ENCODE measurements at regions not wholly inside any gene's neighbourhood (a gene's known extent, or its start where the extent isn't known, plus 50 kb on each side); places are given as distances from the start of the nearest gene placed in this dataset.

GRCh38 chr10:57224811-57225210 is 863.8 kb upstream of the ZWINT start:
- no peak for TF ChIP-seq CTCF (IDR thresholded peaks at IDR 0.05)
- H3K27me3 ChIP-seq = no peaks in the 10 kb centered on the region
- H3K9me3 ChIP-seq = no peaks in the 10 kb centered on the region
- intact Hi-C loops (cut with DNase I) = no loop called here
- H3K4me1 ChIP-seq = no peaks in the 10 kb centered on the region
- no peaks in the 10 kb centered on the region for H3K36me3 ChIP-seq
- no peak for DNase-seq
- no peak overlapping the region for H3K4me3 ChIP-seq
- no peak overlapping the region for H3K9ac ChIP-seq (ENCODE audit: low read depth in 2 of 2, low read length in 2 of 2)
- no peak overlapping the region for H3K27ac ChIP-seq

DNA sequence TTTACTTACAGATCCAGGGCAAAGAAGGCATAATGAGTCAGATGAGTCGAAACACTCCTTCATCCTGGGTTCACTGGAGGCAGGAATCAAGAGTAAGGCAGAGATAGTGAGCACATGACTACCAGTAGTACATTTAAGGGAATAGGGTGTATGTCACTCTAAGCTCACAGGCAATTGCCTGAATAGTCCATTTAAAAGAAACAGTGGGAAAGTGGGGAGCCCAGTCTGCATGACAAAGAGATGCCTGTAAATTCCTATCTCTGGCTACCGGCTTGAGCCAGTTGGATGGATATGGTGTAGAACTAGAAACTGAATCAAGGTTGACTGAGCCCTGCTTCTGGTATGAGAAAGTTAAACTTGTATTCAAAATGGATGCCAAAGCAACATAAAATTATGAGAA is 861.5 kb upstream of the ZWINT start:
- Histone ChIP-seq H3K27ac (no peak overlapping the region), H3K36me3 (no peaks in the 10 kb centered on the region), H3K9me3 (no peaks in the 10 kb centered on the region), H3K9ac (ENCODE audit: low read depth in 2 of 2, low read length in 2 of 2) (no peak overlapping the region), H3K27me3 (no peaks in the 10 kb centered on the region), H3K4me3 (no peak overlapping the region), H3K4me1 (no peaks in the 10 kb centered on the region)
- DNase-seq = no peak
- no peak for TF ChIP-seq CTCF (IDR thresholded peaks at IDR 0.05)
- intact Hi-C loops (cut with DNase I) = no loop called here

- no peaks in the 10 kb centered on the region for H3K4me1 ChIP-seq
- no peak for DNase-seq
- TF ChIP-seq CTCF (IDR thresholded peaks at IDR 0.05) = no peak
- H3K27me3 ChIP-seq = no peaks in the 10 kb centered on the region
- H3K36me3 ChIP-seq = no peaks in the 10 kb centered on the region
- H3K4me3 ChIP-seq = no peak overlapping the region
- H3K9ac ChIP-seq (ENCODE audit: low read depth in 2 of 2, low read length in 2 of 2) = no peak overlapping the region
- H3K9me3 ChIP-seq = no peaks in the 10 kb centered on the region
- intact Hi-C loops (cut with DNase I) = no loop called here
- no peak overlapping the region for H3K27ac ChIP-seq
These were observed 861.1 kb upstream of the ZWINT start for GRCh38 chr10:57222129-57222528.

DNA sequence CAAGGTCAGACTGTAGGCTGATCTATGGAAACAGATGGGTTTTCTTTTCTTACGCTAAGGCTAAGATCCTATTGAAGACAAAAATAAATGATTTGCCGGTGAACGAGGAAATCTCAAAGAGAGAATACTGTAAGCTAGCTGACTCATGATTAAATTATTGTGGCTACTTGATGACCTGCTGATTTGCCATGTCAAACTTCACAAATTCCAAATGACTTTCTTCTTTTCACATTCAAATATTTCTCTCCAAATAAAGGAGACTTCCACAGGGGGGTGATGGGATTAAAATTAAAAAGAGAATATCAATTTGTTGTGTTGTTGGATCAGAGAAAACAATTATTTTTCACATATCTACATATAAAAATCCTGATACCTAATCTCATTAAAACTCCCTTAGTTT is 860.6 kb upstream of the ZWINT start:
- DNase-seq = no peak
- Histone ChIP-seq H3K9ac (ENCODE audit: low read depth in 2 of 2, low read length in 2 of 2) (no peak overlapping the region), H3K9me3 (no peaks in the 10 kb centered on the region), H3K27me3 (no peaks in the 10 kb centered on the region), H3K4me1 (no peaks in the 10 kb centered on the region), H3K36me3 (no peaks in the 10 kb centered on the region), H3K4me3 (no peak overlapping the region), H3K27ac (no peak overlapping the region)
- intact Hi-C loops (cut with DNase I) = no loop called here
- no peak for TF ChIP-seq CTCF (IDR thresholded peaks at IDR 0.05)

DNA sequence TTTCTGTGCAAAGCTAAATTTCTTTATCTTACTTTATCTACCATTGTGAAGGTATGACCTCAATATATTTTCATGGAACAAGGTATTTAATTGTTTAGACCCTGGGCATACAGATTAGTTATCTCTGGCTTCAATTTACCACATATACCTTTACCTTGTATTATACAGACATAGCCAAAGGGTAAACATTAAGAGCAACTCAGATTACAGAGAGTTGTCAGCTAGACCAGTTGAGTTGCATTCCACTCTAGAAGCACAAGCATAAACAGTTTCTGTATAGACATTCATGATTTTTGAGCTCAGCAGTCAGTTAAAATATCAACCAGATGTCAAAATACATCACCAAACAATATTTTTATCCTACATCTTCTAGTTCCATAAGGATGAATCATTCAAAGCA is 857.3 kb upstream of the ZWINT start:
- no peaks in the 10 kb centered on the region for H3K9me3 ChIP-seq
- DNase-seq = no peak
- no peak for TF ChIP-seq CTCF (IDR thresholded peaks at IDR 0.05)
- no peak overlapping the region for H3K4me3 ChIP-seq
- no peaks in the 10 kb centered on the region for H3K27me3 ChIP-seq
- H3K9ac ChIP-seq (ENCODE audit: low read depth in 2 of 2, low read length in 2 of 2) = no peak overlapping the region
- H3K36me3 ChIP-seq = no peaks in the 10 kb centered on the region
- H3K27ac ChIP-seq = no peak overlapping the region
- no peaks in the 10 kb centered on the region for H3K4me1 ChIP-seq
- intact Hi-C loops (cut with DNase I) = no loop called here

DNA sequence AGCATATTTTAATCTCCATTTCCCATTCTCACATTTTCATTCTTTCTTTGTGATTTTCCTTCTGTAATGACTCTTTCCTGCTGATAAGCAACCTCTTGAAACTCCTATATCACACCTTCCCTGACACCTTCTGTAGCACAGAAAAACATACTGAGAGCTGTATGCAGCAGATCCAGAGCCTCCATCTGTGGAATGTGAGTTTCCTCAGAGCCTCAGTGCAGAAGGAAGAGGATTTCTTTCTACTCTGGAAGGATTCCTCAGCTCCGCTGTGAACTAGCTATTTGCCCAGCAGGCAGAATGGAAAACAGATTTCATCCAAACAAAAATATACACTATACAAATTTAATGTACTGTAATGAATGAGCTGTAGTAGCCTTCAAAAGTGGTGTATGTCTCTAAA is 841.3 kb upstream of the ZWINT start:
- H3K9me3 ChIP-seq = no peaks in the 10 kb centered on the region
- H3K36me3 ChIP-seq = no peaks in the 10 kb centered on the region
- H3K9ac ChIP-seq (ENCODE audit: low read depth in 2 of 2, low read length in 2 of 2) = no peak overlapping the region
- no peak overlapping the region for H3K27ac ChIP-seq
- H3K27me3 ChIP-seq = no peaks in the 10 kb centered on the region
- H3K4me1 ChIP-seq = no peaks in the 10 kb centered on the region
- no peak overlapping the region for H3K4me3 ChIP-seq
- DNase-seq = no peak
- TF ChIP-seq CTCF (IDR thresholded peaks at IDR 0.05) = no peak
- intact Hi-C loops (cut with DNase I) = no loop called here
